GM23248 (cell line): ENCODE measurements at regions not wholly inside any gene's neighbourhood (a gene's known extent, or its start where the extent isn't known, plus 50 kb on each side); places are given as distances from the start of the nearest gene placed in this dataset.

Source experiments
- DNase-seq: peaks from one replicate; pipeline ENCODE4 v3.0.0-alpha.2; 2015
- H2AFZ ChIP-seq: fragments of 200-600 bp; sonication (generic); 2 replicates; pipeline ENCODE4 v1.6.1; 2016; ENCODE audit warnings: antibody characterized with exemption
- H3F3A ChIP-seq: fragments of 200-600 bp; sonication (generic); 2 replicates; pipeline ENCODE4 v1.6.1; 2016; ENCODE audit warnings: mild to moderate bottlenecking, antibody characterized with exemption, mixed run types; ENCODE audit not compliant: insufficient read depth
- H3K27ac ChIP-seq: fragments of 200-600 bp; sonication (generic); 2 replicates; pipeline ENCODE4 v1.5.1; 2016; ENCODE audit warnings: mild to moderate bottlenecking
- H3K27me3 ChIP-seq: fragments of 200-600 bp; sonication (generic); replicated peaks from 2 replicates; pipeline ENCODE4 v1.6.1; 2016; ENCODE audit warnings: mild to moderate bottlenecking; ENCODE audit not compliant: insufficient read depth
- H3K36me3 ChIP-seq: fragments of 200-600 bp; sonication (generic); 2 replicates; pipeline ENCODE4 v1.6.1; 2016; ENCODE audit warnings: low read depth, mild to moderate bottlenecking
- H3K4me1 ChIP-seq: fragments of 200-600 bp; sonication (generic); 2 replicates; pipeline ENCODE4 v1.6.1; 2016; ENCODE audit warnings: mild to moderate bottlenecking; ENCODE audit not compliant: insufficient read depth
- H3K4me2 ChIP-seq: fragments of 200-600 bp; sonication (generic); one replicate; pipeline ENCODE4 v1.6.1; 2016; ENCODE audit warnings: mild to moderate bottlenecking; ENCODE audit not compliant: unreplicated experiment
- H3K4me3 ChIP-seq: fragments of 200-600 bp; sonication (generic); 2 replicates; pipeline ENCODE4 v1.5.1; 2016; ENCODE audit warnings: mild to moderate bottlenecking
- H3K79me2 ChIP-seq: fragments of 200-600 bp; sonication (generic); 2 replicates; pipeline ENCODE4 v1.6.1; 2016; ENCODE audit warnings: mild to moderate bottlenecking; ENCODE audit not compliant: insufficient read depth
- H3K9ac ChIP-seq: fragments of 200-600 bp; sonication (generic); 2 replicates; pipeline ENCODE4 v1.6.1; 2016; ENCODE audit warnings: mild to moderate bottlenecking
- H3K9me2 ChIP-seq: fragments of 200-600 bp; sonication (generic); 2 replicates; pipeline ENCODE4 v1.6.1; 2016; ENCODE audit warnings: mixed run types, mild to moderate bottlenecking, moderate library complexity; ENCODE audit not compliant: insufficient read depth
- H3K9me3 ChIP-seq: fragments of 200-600 bp; sonication (generic); one replicate; pipeline ENCODE4 v1.6.1; 2017; ENCODE audit warnings: low read depth
- H4K20me1 ChIP-seq: fragments of 200-600 bp; sonication (generic); 2 replicates; pipeline ENCODE4 v1.6.0; 2016; ENCODE audit not compliant: insufficient read depth
- EZH2 ChIP-seq: fragments of 200-600 bp; sonication (generic); IDR thresholded peaks from 2 replicates; pipeline ENCODE4 v1.6.1; 2018; ENCODE audit warnings: antibody characterized with exemption, mild to moderate bottlenecking; ENCODE audit not compliant: insufficient read depth, poor library complexity, severe bottlenecking
- EZH2phosphoT487 ChIP-seq: fragments of 200-600 bp; sonication (generic); IDR thresholded peaks from 2 replicates; pipeline ENCODE4 v1.6.1; 2018; ENCODE audit warnings: antibody characterized with exemption, moderate library complexity, mild to moderate bottlenecking, low read depth; ENCODE audit not compliant: insufficient read depth
- WGBS, 2 experiments: methylation state at CpG; one replicate each; pipeline ENCODE4 v1.1.6; 2015 to 2017; ENCODE audit warnings: low lambda C conversion rate in 2 of 2, low coverage in 1 of 2; ENCODE audit errors: missing lambda C conversion rate in 2 of 2; 5-methylcytosine and 5-hydroxymethylcytosine counted together
- in situ Hi-C: fragments of 300-500 bp; cut with MboI; formaldehyde crosslinking; loops from 2 replicates; pipeline ENCODE4 v1.15.0; 2020

GRCh38 chr10:52464368-52465124, 150.5 kb downstream of the DKK1 start:
- Histone ChIP-seq H3K4me3 (no peak overlapping the region), H4K20me1 (no peaks in the 10 kb centered on the region), H3K27me3 (no peaks in the 10 kb centered on the region), H3K36me3 (no peaks in the 10 kb centered on the region), H3K27ac (no peak overlapping the region), H3K4me1 (peaks cover 25% of the 10 kb centered on the region), H3K9me3 (no peaks in the 10 kb centered on the region), H3K79me2 (no peaks in the 10 kb centered on the region), H3K9ac (no peak overlapping the region), H2AFZ (no peak overlapping the region), H3K4me2 (no peak overlapping the region), H3K9me2 (peaks cover 2% of the 10 kb centered on the region; the same call in 1 of the 2 replicates), H3F3A (peaks cover 4% of the 10 kb centered on the region; the same call in 1 of the 2 replicates)
- no peak for TF ChIP-seq EZH2phosphoT487
- no peak for TF ChIP-seq EZH2
- in situ Hi-C loops = no loop called here
- DNase-seq = no peak
- WGBS, 2 experiments = 78% methylated on average over 9 of the region's 9 CpGs

DNA sequence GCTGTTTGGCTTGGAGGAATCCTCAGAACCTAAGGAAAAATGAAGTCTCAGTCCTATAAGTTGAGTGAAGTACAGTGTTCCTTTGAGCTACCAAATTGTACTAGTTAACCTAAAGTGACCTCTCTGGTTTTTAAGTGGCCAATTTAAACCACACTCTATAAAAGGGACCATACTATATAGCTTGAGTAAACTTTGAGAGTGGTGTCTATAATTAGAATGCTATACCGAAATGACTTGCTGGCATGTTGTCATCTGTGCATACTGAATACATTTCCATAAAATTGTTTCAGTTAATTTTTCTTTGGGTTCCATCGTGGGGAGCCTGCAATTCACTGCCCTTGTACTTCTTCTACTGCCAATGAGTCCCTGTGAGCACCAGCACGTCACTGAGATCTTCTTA, 151.1 kb downstream of the DKK1 start:
- no peaks in the 10 kb centered on the region for H3K27me3 ChIP-seq
- H3K4me3 ChIP-seq = no peak overlapping the region
- H3K27ac ChIP-seq = no peak overlapping the region
- H4K20me1 ChIP-seq = no peaks in the 10 kb centered on the region
- WGBS, 2 experiments = 68 to 72% methylated on average over 3 of the region's 3 CpGs
- peaks cover 2% of the 10 kb centered on the region; the same call in 1 of the 2 replicates for H3K9me2 ChIP-seq
- H2AFZ ChIP-seq = no peak overlapping the region
- H3K9ac ChIP-seq = no peak overlapping the region
- DNase-seq = no peak
- in situ Hi-C loops = no loop called here
- H3K9me3 ChIP-seq = no peaks in the 10 kb centered on the region
- peaks cover 4% of the 10 kb centered on the region; the same call in 1 of the 2 replicates for H3F3A ChIP-seq
- H3K36me3 ChIP-seq = no peaks in the 10 kb centered on the region
- no peak for TF ChIP-seq EZH2phosphoT487
- TF ChIP-seq EZH2 = no peak
- H3K79me2 ChIP-seq = no peaks in the 10 kb centered on the region
- H3K4me2 ChIP-seq = no peak overlapping the region
- peaks cover 25% of the 10 kb centered on the region for H3K4me1 ChIP-seq

- Histone ChIP-seq H3K4me1 (peaks cover 25% of the 10 kb centered on the region), H3K9me3 (no peaks in the 10 kb centered on the region), H3K9me2 (peaks cover 2% of the 10 kb centered on the region; the same call in 1 of the 2 replicates), H3K4me2 (no peak overlapping the region), H3K4me3 (no peak overlapping the region), H4K20me1 (no peaks in the 10 kb centered on the region), H3K79me2 (no peaks in the 10 kb centered on the region), H3K27me3 (no peaks in the 10 kb centered on the region), H3K9ac (no peak overlapping the region), H3K36me3 (no peaks in the 10 kb centered on the region), H2AFZ (peak overlapping the region; percentile 66), H3K27ac (no peak overlapping the region), H3F3A (peaks cover 4% of the 10 kb centered on the region; the same call in 1 of the 2 replicates)
- TF ChIP-seq EZH2phosphoT487 = no peak
- no peak for TF ChIP-seq EZH2
- in situ Hi-C loops = no loop called here
- WGBS, 2 experiments = 25 to 34% methylated on average over 5 of the region's 5 CpGs
- DNase-seq = peak; percentile 39
These were observed 152.4 kb downstream of the DKK1 start for GRCh38 chr10:52466464-52466863.

GRCh38 chr10:52469970-52470705, 156.1 kb downstream of the DKK1 start:
- no peak overlapping the region for H2AFZ ChIP-seq
- H3K9me3 ChIP-seq = no peaks in the 10 kb centered on the region
- H3K4me1 ChIP-seq = peaks cover 10% of the 10 kb centered on the region
- no peak overlapping the region for H3K9ac ChIP-seq
- H3K36me3 ChIP-seq = no peaks in the 10 kb centered on the region
- H3K27me3 ChIP-seq = no peaks in the 10 kb centered on the region
- H3K79me2 ChIP-seq = no peaks in the 10 kb centered on the region
- H3K9me2 ChIP-seq = no peaks in the 10 kb centered on the region
- WGBS, 2 experiments = 93 to 100% methylated on average over 1 of the region's 1 CpG
- no peak for TF ChIP-seq EZH2
- TF ChIP-seq EZH2phosphoT487 = no peak
- no peak for DNase-seq
- no peaks in the 10 kb centered on the region for H4K20me1 ChIP-seq
- no peak overlapping the region for H3K4me3 ChIP-seq
- H3K4me2 ChIP-seq = no peak overlapping the region
- no peak overlapping the region for H3K27ac ChIP-seq
- H3F3A ChIP-seq = peaks cover 4% of the 10 kb centered on the region; the same call in 1 of the 2 replicates
- in situ Hi-C loops = no loop called here
